Colonic mucosa (tissue), 4 donors: ENCODE measurements at regions not wholly inside any gene's neighbourhood (a gene's known extent, or its start where the extent isn't known, plus 50 kb on each side); places are given as distances from the start of the nearest gene placed in this dataset.

Experiments used
- DNase-seq: peaks from one replicate; pipeline ENCODE4 v3.0.0-alpha.2; 2020
- H3K27ac ChIP-seq: fragments of 200-600 bp; one replicate; pipeline ENCODE4 v1.8.0; 2021
- H3K27me3 ChIP-seq: fragments of 200-600 bp; one replicate; pipeline ENCODE4 v1.8.0; 2021
- H3K36me3 ChIP-seq: fragments of 200-600 bp; one replicate; pipeline ENCODE4 v1.8.0; 2021
- H3K4me1 ChIP-seq: fragments of 200-600 bp; one replicate; pipeline ENCODE4 v1.8.0; 2021; ENCODE audit warnings: mild to moderate bottlenecking
- H3K4me3 ChIP-seq: fragments of 200-600 bp; one replicate; pipeline ENCODE4 v1.8.0; 2021
- H3K9ac ChIP-seq, 2 donors: one replicate each; pipeline ENCODE4 v1.7.0; 2013; ENCODE audit warnings: control low read depth in 2 of 2, low read depth in 2 of 2, low read length in 2 of 2
- H3K9me3 ChIP-seq: fragments of 200-600 bp; one replicate; pipeline ENCODE4 v1.8.0; 2021
- intact Hi-C: fragments of 100-400 bp; cut with DNase I; formaldehyde crosslinking; loops from one replicate; pipeline ENCODE4 v1.14.1; 2022
- TF ChIP-seq, protein P1 (sequence below): fragments of 200-600 bp; IDR thresholded peaks from one replicate; pipeline ENCODE4 v1.8.0; 2022; ENCODE audit warnings: antibody characterized with exemption, mild to moderate bottlenecking
- donor health status: healthy.
- donor health status: DM: no; HTN: no; CAD: no.
- donor health status: DM: no; HTN: no; CAD: no.

DNA sequence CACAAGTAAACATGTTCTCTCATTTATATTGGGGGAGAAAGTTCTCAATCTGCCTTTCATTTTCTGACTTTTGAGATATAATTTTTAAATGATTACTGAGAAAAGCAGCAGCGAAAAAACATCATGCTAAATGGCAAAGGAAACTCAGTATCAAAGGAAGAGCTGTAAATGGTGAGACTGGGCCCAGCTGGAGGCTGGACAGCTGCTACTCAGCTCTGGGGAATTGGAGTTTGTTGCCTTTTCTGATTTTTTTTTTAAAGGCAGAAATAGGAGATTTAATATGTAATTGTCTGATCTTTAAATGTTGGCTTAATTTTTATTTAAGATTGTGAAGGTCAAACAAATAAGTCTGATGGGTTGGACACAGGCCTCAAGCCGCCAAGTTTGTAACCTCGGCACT lies 137.1 kb upstream of the TACR1 start:
- no peaks in the 10 kb centered on the region for H3K4me1 ChIP-seq
- TF ChIP-seq, protein P1, sequence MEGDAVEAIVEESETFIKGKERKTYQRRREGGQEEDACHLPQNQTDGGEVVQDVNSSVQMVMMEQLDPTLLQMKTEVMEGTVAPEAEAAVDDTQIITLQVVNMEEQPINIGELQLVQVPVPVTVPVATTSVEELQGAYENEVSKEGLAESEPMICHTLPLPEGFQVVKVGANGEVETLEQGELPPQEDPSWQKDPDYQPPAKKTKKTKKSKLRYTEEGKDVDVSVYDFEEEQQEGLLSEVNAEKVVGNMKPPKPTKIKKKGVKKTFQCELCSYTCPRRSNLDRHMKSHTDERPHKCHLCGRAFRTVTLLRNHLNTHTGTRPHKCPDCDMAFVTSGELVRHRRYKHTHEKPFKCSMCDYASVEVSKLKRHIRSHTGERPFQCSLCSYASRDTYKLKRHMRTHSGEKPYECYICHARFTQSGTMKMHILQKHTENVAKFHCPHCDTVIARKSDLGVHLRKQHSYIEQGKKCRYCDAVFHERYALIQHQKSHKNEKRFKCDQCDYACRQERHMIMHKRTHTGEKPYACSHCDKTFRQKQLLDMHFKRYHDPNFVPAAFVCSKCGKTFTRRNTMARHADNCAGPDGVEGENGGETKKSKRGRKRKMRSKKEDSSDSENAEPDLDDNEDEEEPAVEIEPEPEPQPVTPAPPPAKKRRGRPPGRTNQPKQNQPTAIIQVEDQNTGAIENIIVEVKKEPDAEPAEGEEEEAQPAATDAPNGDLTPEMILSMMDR = no peak
- no peaks in the 10 kb centered on the region for H3K9me3 ChIP-seq
- H3K27ac ChIP-seq = no peak overlapping the region
- no peaks in the 10 kb centered on the region for H3K27me3 ChIP-seq
- no peaks in the 10 kb centered on the region for H3K36me3 ChIP-seq
- no peak for DNase-seq
- H3K4me3 ChIP-seq = no peak overlapping the region
- no peak overlapping the region for H3K9ac ChIP-seq
- intact Hi-C loops = no loop called here

DNA sequence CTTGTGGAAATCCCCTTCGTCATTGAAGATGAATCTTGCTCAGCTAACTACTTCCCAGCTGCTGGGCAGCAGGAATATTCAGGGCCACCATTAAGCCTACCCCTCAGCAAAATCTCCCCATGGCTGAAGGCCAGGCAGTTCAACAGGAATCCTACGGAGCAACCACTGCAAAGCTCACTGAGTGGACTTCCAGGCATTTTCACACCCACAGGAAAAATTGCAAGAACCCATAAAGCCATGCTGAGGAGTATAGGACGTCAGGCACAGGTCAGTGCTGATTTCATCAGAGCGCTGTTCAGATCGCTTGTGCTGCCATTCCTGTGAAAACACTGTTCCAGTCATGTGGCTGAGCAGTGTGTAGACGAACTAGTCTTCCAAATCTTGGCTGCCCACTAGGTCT lies 134.8 kb upstream of the TACR1 start:
- no peak for DNase-seq
- no peaks in the 10 kb centered on the region for H3K27me3 ChIP-seq
- no peak overlapping the region for H3K9ac ChIP-seq
- no peaks in the 10 kb centered on the region for H3K4me1 ChIP-seq
- no peak overlapping the region for H3K4me3 ChIP-seq
- TF ChIP-seq, protein P1 = no peak
- no peak overlapping the region for H3K27ac ChIP-seq
- no peaks in the 10 kb centered on the region for H3K9me3 ChIP-seq
- H3K36me3 ChIP-seq = no peaks in the 10 kb centered on the region
- intact Hi-C loops = no loop called here

DNA sequence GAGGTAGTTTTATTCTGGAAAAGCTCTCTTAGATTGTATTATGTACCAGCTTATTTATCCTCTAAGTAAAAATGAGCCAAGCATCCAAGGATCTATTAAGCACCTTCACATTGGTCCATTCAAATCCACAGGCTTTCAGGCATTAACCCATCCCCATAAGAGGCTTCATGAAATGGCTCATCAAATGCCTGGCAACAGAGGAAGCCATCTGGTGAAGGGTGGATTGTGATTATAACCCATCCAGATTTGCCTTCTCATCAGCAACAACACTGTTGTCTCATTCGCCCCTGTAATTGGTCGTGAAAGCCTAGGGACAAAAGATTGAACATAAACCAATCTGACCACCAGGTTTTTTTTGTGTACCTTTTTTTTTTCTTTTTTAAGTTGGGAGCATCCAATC lies 134.3 kb upstream of the TACR1 start:
- DNase-seq = no peak
- no peak overlapping the region for H3K9ac ChIP-seq

DNA sequence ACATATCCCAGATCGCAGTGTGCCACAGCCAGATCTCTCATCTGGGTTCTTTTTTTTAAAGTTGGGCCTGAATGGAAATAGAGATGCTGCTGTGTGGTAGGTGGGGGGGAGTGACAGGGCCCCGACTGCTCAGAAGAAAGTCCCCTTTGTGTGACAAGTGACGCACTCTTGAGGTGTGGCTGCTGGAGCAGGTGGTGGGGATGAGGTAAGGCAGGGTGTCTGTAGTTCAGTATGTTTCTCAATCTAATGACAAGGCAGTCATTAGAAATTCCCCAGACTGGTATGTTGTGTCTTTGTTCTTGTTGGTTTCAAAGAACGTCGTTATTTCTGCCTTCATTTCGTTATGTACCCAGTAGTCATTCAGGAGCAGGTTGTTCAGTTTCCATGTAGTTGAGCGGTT lies 128.8 kb upstream of the TACR1 start:
- H3K9me3 ChIP-seq = no peaks in the 10 kb centered on the region
- TF ChIP-seq, protein P1 = no peak
- no peak overlapping the region for H3K9ac ChIP-seq
- no peak overlapping the region for H3K4me3 ChIP-seq
- intact Hi-C loops = no loop called here
- no peak for DNase-seq
- H3K36me3 ChIP-seq = no peaks in the 10 kb centered on the region
- H3K27me3 ChIP-seq = no peaks in the 10 kb centered on the region
- no peak overlapping the region for H3K27ac ChIP-seq
- no peaks in the 10 kb centered on the region for H3K4me1 ChIP-seq

More for the DNA sequence above, 134.3 kb upstream of the TACR1 start:
- H3K9me3 ChIP-seq = no peaks in the 10 kb centered on the region
- H3K4me3 ChIP-seq = no peak overlapping the region
- H3K27me3 ChIP-seq = no peaks in the 10 kb centered on the region
- intact Hi-C loops = no loop called here
- H3K27ac ChIP-seq = no peak overlapping the region
- TF ChIP-seq, protein P1 = no peak
- no peaks in the 10 kb centered on the region for H3K36me3 ChIP-seq
- H3K4me1 ChIP-seq = no peaks in the 10 kb centered on the region

DNA sequence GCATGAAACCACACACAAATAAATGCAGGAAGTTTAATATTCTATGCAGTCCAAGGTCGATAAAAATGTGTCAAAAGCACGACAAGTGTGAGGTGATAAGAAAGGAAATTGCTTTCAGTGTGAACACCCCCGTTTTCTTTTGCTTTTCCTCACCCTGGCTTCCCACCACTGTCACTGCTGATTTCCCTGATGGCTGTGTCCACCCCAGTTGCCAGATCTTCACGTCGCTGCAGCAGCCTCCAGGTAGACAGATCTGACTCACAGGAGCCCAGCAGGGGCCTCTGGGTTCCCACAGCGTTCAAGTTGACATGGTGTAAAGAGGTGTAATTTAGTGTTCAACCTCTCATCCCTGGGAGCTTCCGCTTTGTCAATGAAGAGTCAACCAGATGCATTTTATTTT lies 128.0 kb upstream of the TACR1 start:
- Histone ChIP-seq H3K9ac (no peak overlapping the region), H3K4me1 (no peaks in the 10 kb centered on the region), H3K27me3 (no peaks in the 10 kb centered on the region), H3K27ac (no peak overlapping the region), H3K36me3 (no peaks in the 10 kb centered on the region), H3K4me3 (no peak overlapping the region), H3K9me3 (no peaks in the 10 kb centered on the region)
- DNase-seq = no peak
- TF ChIP-seq, protein P1 = no peak
- intact Hi-C loops = no loop called here

DNA sequence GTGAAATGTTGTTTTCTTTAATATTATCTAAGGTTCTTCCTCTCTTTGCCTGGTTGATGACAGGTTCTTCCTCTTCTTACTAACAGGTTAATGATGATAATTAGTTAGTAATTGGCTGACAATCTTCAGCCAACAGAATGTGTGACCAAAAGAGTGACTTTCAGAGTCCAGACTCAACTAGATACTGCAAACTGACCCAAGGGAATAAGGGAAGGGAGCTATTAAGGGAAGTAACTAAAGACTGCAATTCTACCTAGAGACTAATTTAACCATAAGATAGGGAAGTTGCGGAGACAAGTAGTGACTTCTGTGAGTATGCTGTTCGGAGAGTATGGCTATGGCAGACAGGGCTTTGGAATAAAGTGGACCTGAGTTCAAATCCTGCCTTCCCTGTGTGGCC lies 127.3 kb upstream of the TACR1 start:
- no peak for DNase-seq
- no peaks in the 10 kb centered on the region for H3K9me3 ChIP-seq
- H3K4me3 ChIP-seq = no peak overlapping the region
- no peaks in the 10 kb centered on the region for H3K36me3 ChIP-seq
- no peaks in the 10 kb centered on the region for H3K4me1 ChIP-seq
- no peak overlapping the region for H3K9ac ChIP-seq
- intact Hi-C loops = no loop called here
- H3K27ac ChIP-seq = no peak overlapping the region
- TF ChIP-seq, protein P1 = no peak
- H3K27me3 ChIP-seq = no peaks in the 10 kb centered on the region
